HG02943 (cell line): ENCODE measurements at regions not wholly inside any gene's neighbourhood (a gene's known extent, or its start where the extent isn't known, plus 50 kb on each side); places are given as distances from the start of the nearest gene placed in this dataset.

Experiments used
- ATAC-seq: cut with Tn5 transposase; IDR thresholded peaks from one replicate; pipeline ENCODE4 v1.9.1; 2021; ENCODE audit warnings: mild to moderate bottlenecking, low read depth, moderate library complexity; ENCODE audit not compliant: unreplicated experiment

DNA sequence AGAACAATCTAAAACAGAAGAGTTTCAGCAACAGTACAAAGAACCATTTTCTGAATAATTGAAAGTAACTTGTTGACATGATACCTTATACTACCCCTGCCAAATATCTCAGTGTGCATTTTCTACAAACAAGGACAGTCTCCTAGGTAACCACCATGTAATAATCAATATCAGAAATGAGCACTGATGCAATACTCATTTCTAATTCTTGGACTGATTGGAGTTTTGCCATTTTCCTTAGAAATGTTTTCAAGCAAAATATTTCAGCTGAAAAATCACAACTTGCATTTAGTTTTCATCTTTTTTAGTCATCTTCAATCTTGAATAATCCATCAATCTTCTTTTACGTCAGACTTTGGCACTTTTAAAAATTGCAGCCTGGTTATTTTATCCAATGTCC, 420.2 kb downstream of the CDC14C start:
- ATAC-seq, result no peak

DNA sequence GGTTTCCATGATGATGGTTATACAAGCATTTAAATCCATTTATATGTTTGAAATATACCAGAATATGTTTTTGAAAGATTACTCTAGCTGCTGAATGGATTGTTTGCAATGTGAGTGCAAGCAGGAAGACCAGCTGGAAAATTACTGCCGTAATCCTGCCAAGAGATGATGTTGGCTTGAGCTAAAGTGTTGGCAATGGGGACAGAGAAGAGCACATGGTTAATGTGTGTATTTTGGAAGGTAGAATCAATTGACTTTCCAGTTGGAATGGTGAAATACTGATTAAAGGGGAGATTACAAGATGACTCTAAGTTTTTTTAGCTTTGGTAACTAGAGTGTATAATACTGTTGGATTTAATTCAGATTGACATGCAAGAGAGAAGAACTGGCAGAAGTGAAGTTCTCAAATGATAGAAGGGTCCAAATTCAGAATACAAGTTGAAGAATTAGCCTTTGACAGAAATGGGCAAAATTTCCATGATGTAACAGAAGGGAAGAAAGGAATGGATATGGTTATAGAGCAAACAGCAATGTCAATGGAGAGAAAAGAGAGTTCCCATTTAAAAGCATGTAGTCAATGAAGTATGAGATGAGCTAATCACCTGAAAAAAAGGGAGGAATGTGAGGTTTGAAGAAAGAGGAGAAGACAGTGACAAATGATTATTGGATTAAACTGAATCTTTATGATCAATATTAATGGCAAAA, 422.0 kb downstream of the CDC14C start:
- ATAC-seq, result no peak

DNA sequence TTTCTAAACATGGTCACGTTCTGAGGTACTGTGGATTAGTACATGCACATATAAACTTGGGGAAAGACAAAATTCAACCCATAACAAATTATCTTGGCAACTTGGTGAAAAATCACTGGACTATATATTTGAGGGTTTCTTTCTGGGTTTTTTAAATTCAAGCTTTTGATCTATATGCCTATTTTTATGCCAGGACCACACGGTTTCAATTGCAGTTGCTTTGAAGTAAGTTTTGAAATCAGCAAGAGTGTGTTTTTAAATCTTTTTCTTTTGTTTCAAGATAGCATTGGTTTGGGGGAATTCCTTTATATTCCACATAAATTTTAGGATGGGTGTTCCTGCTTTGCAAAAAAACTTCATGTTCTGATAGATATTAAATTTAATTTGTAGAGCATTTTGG, 406.4 kb upstream of the VWC2 start:
- no peak for ATAC-seq

DNA sequence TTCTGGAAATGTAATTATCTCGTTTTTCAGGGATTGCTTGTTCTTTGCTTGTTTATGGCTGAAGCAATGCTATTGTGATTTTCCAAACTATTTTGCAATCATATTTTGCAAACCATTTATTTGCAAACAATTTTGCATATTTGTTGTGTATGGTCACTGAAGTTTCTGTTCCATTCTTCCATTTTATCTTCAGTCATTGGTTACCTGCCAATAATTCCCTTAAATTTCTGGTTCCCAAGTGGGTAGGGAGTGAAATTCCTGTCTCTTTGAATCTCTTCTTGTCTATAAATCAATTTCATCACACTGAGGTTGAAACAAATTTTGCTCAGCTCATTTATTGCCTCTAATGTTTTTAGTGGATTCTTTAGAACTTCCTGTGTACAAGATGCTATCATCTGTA, 401.7 kb upstream of the VWC2 start:
- no peak for ATAC-seq

DNA sequence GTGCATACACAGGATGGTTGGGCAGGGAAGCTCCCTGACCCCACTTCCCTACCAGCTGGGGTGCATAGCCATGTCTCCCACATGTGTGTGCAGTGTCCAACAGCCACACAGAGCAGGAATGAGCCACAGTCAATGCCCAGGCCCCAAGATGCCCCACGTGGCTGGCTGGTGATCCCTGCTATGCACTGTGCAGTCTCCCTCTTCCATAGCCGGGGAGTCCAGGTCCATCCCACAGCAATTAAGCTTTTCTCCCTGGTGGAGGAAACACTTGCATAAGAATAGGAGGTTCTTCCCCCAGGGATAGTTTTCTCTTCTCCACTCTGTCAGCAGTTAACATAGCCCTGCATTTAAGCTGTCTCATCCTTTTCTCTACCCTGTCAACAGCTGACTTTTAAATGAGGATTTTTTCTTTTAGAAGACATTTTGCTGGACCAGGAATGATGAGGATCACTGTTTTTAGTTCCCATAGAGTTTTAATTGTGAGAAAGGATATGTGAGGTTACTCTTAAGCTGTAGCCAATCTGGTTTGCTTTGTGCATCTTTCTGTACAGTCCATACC, 396.5 kb upstream of the VWC2 start:
- ATAC-seq, result no peak

DNA sequence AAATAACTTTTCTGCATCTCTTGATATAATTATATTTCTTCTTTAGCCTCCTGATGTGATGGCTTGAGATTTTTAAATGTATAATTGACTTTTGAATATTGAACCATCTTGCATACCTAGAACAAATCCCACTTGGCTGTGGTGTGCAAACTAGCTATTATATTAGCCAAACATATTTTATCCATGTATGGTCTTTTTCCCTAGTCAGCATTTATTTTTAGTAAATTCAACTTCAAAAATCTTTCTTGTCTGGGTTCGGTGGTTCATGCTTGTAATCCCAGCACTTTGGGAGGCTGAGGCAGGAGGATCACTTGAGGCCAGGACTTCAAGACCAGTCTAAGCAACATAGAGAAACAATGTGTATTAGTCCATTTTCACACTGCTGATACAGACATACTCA, 386.6 kb upstream of the VWC2 start:
- no peak for ATAC-seq

DNA sequence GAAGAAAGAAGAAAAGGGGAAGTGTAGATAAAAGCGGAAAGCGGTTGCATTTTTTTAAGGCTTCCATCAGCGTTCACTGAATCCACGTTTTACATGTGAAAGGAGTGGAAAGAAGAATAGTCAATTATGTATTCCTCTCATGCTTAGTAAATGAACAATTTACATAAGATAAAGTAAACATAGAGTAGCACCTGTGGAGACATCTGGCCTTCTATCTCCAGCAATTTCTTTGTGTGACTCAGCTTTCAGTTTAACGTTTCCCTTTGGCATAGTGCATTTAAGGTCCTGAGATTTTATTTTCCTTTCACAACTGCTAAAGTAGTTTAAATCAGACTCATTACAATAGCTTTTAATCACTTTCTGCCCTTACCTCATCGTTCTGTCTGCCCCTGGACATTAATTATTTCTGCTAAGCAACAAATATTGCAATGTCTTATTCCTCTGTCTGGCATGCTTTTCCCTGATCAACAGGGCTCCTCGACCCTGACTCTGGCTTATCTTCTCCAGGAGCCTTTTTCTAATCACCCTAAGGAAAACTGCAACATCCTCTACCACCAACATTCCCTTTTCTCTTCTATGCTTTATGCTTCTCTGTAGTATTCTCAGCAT, 383.5 kb upstream of the VWC2 start:
- ATAC-seq, result no peak

DNA sequence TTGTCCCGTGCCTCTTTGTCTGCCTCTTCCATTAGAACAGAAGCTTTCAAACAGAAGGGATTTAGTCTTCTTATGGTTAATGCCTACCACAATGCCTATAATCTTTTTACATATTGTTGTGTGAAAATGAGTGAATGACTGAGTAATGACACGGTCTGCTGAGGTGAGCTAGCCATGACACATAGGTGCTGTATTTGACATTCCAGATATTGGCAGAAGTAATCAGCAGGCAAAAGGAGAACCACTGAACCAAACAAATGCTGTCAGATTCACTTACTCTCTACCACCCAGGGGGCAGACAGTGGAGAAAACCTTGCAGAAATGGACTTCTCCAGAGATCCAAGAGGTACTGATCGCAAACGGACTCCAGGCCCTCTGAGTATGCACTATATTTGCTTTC, 377.2 kb upstream of the VWC2 start:
- no peak for ATAC-seq

DNA sequence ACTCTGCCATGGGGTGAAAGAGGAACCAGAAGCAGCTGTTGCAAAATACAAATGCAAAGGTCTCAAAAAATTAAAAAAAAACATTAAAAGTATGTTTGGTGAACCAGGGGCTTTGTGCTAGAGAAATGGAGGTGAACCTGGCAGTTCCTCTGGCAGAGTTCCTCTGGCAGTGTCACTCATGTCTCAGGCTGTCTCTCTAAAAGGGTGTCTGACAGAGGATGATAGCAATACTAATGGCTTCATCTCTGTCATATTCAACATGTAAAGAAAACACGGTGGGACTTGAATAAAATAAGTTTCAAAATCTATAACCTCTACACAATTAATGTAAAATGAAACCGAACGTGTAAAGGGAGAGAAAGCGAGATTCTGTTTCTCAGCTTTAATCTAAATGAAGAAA, 375.7 kb upstream of the VWC2 start:
- ATAC-seq, result no peak

DNA sequence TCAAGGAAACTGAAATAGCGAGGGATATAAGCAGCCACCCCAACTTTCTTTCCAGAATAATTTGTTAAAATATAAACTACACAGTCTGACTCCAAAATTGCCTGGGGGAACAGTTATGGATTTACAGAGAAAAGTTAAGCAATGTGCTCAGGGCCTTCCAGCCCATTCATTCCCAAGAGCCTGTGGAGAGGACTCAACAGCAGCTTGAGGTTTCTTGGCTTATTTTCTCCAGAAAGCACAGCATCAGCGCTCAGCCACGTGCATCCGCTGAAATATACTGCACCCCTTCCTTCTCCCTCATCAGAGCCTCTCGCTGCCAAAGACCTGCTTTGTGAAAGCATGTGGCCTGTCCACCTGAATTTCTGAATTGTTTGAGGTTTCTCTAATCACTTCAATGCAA, 375.2 kb upstream of the VWC2 start:
- no peak for ATAC-seq

DNA sequence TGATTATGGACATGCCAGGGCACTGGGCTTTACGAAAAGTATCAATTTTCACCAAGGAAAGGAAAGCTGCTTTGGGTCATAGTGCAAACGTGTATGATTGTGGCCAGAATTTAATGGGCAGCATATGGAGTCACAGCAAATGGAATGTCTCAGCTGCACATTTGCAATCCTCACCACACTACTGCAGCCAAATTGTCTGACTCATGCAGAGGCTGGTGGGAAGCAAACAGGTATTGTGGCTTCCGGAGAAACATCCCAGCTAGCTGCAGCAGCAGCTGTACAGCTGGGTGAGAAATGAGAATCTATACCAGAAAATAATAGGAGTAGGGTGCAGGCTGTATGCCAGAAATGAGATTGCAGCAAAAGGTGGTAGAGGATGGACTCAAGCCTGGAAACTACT, 374.7 kb upstream of the VWC2 start:
- no peak for ATAC-seq

DNA sequence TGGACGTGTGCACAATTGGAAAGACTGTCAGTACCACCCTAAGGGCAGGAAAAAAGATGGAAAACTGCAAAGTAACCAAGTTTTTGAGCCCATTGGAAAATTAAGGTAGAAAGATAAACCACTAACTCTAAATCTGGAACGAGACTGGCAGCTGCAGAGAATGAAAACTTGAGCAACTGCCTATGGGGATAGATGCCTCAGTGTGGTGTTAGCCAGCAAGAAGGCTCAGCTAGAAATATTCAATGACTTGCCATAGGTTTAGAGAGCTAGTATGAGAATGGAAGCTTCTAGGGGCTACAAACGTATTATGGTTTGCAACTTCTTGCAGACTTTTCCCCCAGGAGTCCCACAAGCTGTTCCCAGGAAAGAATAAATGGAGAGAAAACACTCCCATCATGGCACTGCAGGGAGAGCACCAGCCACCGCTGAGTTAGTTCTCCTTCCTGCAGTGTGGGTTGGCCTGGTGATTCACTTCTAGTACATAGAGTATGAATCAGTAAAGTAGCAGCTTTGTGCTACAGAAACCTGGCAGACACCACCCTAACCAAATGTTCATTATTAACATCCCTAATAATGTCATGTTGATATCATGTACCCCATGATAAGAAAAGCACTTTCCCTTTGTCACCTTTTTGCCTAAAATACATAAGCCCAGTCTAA, 372.4 kb upstream of the VWC2 start:
- no peak for ATAC-seq

DNA sequence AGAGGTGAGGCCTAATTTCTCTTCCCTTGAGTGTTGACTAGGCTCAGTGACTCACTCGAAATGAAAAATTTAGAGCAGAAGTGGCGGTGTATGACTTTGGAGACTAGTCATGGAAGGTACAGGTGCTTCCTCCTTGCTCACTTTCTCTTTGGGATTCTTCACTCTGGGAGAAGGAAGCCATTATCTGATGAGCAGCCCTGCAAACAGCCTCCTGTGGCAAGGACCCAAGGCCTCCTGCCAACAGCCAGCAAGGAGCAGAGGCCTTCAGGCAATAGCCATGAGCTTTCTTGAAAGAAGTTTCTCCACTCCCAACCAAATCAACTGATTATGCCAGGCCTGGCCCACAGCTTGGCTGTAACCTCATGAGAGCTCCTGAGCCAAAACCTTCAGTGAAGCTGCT, 369.6 kb upstream of the VWC2 start:
- no peak for ATAC-seq

DNA sequence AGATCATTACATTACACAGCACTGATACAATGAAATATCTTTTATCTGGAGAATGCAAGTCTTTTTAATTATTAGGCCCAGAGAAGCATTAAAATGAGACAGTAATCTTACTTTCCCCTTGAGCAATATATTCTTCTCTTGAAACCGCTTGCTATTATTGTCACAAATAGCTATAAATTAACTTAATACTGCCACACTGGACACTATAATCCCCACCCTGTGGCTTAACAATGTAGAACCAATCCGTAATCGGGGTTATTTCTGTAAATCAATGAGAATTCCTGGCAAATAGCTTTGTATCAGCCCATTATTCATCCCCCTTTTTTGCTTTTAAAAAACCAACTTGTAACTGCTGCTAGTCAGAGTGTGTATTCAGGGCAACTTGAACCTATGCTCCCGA, 366.2 kb upstream of the VWC2 start:
- no peak for ATAC-seq

DNA sequence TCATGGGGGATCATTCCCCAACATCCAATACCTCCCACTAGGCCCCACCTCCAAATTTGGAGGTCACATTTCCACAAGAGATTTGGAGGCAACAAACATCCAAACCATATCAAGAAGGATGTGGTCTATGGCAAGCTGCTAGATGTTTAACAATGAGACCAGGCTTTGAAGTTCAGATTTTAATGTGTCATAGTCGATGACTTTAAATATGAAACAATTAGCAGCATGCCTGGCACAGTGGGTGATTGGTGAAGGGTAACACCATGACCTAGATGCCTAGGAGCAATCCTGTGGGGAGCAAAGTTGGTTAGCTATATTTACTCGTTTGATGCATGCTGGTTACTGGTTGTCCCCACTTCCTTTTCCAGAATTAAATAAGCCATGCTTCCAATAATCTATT, 356.4 kb upstream of the VWC2 start:
- no peak for ATAC-seq

DNA sequence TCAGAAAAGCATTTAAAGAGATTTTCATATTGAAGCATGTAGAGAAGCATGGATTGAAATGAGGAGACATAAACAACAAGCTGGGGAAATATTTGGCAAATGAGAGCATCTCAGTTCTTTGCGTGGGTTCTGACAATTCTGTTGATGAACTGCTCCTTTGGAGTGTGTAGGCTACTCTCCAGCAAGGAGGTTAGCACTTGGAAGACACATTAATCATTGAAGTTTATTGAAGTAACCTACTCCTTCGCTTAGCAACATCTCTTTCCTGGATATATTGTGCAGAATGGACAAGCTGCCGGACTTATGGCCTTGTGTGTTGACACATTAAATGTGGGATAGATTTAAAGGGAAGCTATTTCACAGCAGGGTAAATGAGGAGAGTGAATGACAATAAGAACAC, 354.5 kb upstream of the VWC2 start:
- ATAC-seq, result no peak

DNA sequence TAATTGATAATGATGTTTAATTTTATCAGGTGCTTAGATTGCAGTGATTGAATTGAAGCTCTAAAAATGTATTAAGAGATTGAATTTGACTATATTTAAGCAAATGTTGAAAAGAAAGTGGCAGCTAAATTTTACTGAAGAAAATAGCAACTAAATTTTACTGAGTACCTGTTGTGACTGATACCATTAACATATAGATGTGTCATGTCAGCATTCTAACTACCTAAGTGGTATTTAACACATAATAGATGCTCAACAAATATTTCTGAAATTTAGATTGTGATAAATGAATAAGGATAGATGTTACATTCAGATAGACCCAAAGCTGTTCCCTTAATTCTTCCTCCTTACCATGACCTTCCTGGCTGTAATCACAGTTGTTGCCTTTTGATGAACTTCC, 350.9 kb upstream of the VWC2 start:
- no peak for ATAC-seq

DNA sequence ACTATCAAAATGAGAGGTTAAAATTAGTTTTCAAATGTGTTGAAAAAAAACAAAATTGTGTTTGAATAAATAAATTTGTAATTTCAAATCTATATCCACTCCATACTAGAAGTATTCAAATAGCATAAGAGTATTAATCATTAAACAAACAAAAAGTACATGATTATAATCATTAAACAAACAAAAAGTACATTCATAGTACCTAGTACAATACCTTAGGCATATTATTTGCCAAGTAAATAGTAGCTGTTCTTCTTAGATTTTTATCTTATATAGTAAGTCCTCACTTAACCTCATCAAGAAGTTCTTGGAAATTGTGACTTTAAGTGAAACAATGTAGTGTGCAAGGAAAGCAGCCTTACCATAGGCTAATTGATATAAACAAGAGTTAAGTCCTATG, 349.3 kb upstream of the VWC2 start:
- ATAC-seq, result no peak

DNA sequence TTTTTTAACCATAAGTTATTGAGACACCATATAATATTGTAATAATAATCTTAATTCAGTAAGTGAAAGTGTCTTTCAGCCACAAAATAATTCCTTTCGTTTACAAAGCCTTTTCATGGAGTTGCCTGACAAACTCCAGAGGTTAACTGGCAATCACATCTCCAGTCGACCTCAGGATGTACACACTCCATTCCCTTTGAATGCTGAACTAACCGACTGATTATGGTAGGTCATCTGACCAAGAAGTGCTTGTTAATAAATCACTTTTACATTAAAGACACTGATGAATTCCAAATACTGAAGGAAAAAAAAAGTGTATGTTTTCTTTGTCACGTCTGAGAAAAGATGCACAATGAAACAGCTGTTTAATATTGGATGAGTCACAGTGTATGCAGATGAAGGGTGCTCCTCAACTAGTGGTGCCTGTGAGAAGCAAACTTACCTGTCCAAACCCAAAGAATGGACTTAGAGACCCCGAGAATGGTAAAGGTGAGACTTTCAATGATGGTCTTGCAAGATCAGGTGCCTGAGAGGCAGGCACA, 348.1 kb upstream of the VWC2 start:
- no peak for ATAC-seq

DNA sequence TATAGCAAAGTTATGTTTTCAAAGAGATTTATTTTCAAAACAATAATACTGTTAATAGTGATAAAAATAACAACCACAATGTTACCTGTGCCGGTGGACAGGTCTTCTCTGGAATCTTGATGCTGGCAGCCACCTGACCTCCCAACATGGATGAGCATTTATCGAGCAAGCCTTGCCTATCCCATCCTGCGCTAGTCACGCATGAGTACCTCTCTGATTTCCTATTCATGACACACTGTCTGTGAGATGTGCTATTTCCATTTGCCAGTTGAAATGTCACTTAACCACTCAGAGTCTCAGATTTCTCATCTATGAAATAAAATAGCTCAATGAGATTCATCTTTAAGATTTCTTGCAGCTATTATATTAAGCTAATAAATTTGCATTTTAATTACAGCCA, 341.2 kb upstream of the VWC2 start:
- no peak for ATAC-seq

DNA sequence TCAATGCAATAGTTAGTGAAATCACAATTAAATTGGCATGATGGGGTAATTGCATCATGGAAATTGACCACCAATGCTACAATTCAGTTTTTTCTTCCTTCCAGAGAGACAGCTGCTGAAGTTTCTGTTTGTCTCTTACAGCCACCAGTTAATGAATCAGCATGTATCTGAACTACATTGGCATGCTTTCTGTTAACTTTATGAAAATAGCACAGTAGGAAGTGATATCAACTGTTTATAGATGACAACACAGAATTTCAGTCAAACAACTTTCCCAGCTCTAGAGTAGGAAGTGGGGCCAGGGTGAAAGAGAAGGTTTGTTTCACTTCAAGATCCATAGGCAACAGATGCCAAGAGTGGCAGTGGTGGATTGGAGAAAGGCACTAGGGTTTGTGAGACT, 339.6 kb upstream of the VWC2 start:
- no peak for ATAC-seq

DNA sequence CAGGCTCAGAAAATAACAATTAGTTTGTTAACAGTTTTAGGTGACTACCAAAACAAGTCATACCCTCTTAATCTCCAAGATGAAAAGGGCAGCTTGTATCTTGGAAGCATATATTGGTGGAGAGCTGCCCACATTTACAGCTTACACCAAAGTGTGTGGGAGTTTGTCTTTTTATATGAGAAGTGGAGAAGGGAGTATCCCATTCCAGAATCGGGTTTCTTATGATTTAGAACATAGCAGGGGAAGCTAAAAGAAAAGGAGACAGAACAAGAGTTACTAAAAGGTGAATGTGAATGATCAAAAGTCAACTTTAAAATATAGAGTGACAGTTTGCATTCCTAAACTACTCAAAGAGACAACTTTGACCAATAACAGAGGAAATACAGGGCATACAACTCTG, 338.6 kb upstream of the VWC2 start:
- no peak for ATAC-seq
